Naive thymus-derived CD4-positive, alpha-beta T cell (primary cell): ENCODE measurements at regions not wholly inside any gene's neighbourhood (a gene's known extent, or its start where the extent isn't known, plus 50 kb on each side); places are given as distances from the start of the nearest gene placed in this dataset.
"Not testable (repeated sequence)": the region's sequence is repeated elsewhere in the genome, so short reads cannot be mapped to it uniquely, and the experiment has no call there.

ENCODE experiments used
- ATAC-seq: fragments of 150-1000 bp; cut with Tn5 transposase; 2 replicates; pipeline ENCODE4 v1.10.0; 2021; ENCODE audit warnings: mild to moderate bottlenecking, moderate library complexity
- CTCF ChIA-PET: fragments of 350-600 bp; sonication (Branson Sonifier 250); formaldehyde crosslinking; loops from one replicate; lab custom pipeline; 2021; ENCODE audit warnings: antibody characterized with exemption; lab: Charles Lee
- POLR2A ChIA-PET: fragments of 350-600 bp; sonication (Branson Sonifier 250); formaldehyde crosslinking; loops from one replicate; lab custom pipeline; 2021; ENCODE audit warnings: antibody characterized with exemption, inconsistent platforms; lab: Charles Lee
- DNase-seq, 9 donors: peaks; one replicate each; pipeline versions ENCODE4 v3.0.0 to v3.0.0-alpha.2; 2020 to 2022; ENCODE audit warnings: mixed read lengths in 1 of 9
- H3K27ac ChIP-seq: one replicate; pipeline ENCODE4 v1.7.0; 2013; ENCODE audit warnings: mild to moderate bottlenecking, low read depth, low read length, moderate library complexity
- H3K27me3 ChIP-seq, 2 donors: one replicate each; pipeline ENCODE4 v1.7.0; 2013; ENCODE audit warnings: low read length in 2 of 2, mild to moderate bottlenecking in 2 of 2, moderate library complexity in 2 of 2; ENCODE audit not compliant: control insufficient read depth in 2 of 2, insufficient read depth in 2 of 2
- H3K36me3 ChIP-seq, 3 experiments: 1 replicate in 2 of 3; 2 replicates in 1 of 3; pipeline ENCODE4 v1.7.0; 2013; ENCODE audit warnings: low read length in 3 of 3, mild to moderate bottlenecking in 3 of 3, moderate library complexity in 1 of 3; ENCODE audit not compliant: insufficient read depth in 3 of 3, control insufficient read depth in 2 of 3
- H3K4me1 ChIP-seq, 2 donors: one replicate each; pipeline ENCODE4 v1.7.0; 2013; ENCODE audit warnings: low read length in 2 of 2, mild to moderate bottlenecking in 2 of 2, moderate library complexity in 1 of 2; ENCODE audit not compliant: control insufficient read depth in 2 of 2, insufficient read depth in 2 of 2
- H3K4me3 ChIP-seq: 2 replicates; pipeline ENCODE4 v1.7.0; 2013; ENCODE audit warnings: mild to moderate bottlenecking, low read length
- H3K9me3 ChIP-seq, 3 experiments: 1 replicate in 2 of 3; 2 replicates in 1 of 3; pipeline ENCODE4 v1.7.0; 2013; ENCODE audit warnings: low read length in 3 of 3; ENCODE audit not compliant: control insufficient read depth in 2 of 3
- H3K27ac Mint-ChIP-seq, 9 donors: one replicate each; pipeline ENCODE4 v1.8.0; 2020 to 2022; ENCODE audit warnings: mixed read lengths in 9 of 9, mild to moderate bottlenecking in 8 of 9, moderate library complexity in 5 of 9, inconsistent platforms in 2 of 9
- H3K27me3 Mint-ChIP-seq, 5 donors: one replicate each; pipeline ENCODE4 v1.8.0; 2021 to 2022; ENCODE audit warnings: mixed read lengths in 5 of 5, mild to moderate bottlenecking in 1 of 5
- H3K36me3 Mint-ChIP-seq, 5 donors: one replicate each; pipeline ENCODE4 v1.8.0; 2020 to 2022; ENCODE audit warnings: mixed read lengths in 5 of 5, mild to moderate bottlenecking in 3 of 5, inconsistent platforms in 1 of 5
- H3K4me1 Mint-ChIP-seq, 7 donors: one replicate each; pipeline ENCODE4 v1.8.0; 2020 to 2022; ENCODE audit warnings: mixed read lengths in 7 of 7, mild to moderate bottlenecking in 3 of 7, inconsistent platforms in 1 of 7
- H3K4me3 Mint-ChIP-seq, 10 donors: one replicate each; pipeline ENCODE4 v1.8.0; 2020 to 2022; ENCODE audit warnings: mild to moderate bottlenecking in 10 of 10, mixed read lengths in 10 of 10, moderate library complexity in 6 of 10, inconsistent platforms in 2 of 10
- H3K9me3 Mint-ChIP-seq, 11 donors: one replicate each; pipeline ENCODE4 v1.8.0; 2020 to 2022; ENCODE audit warnings: mixed read lengths in 11 of 11, mild to moderate bottlenecking in 4 of 11, inconsistent platforms in 1 of 11, moderate library complexity in 1 of 11
- intact Hi-C, 2 donors: fragments of 100-400 bp; cut with micrococcal nuclease; formaldehyde crosslinking; loops; one replicate each; pipeline ENCODE4 v1.15.1; 2023

GRCh38 chr15:95059346-95059905 is 828.1 kb downstream of the MCTP2 start:
- Mint-ChIP-seq H3K36me3 (peaks cover 0 to 4% (median 0%) of the 10 kb centered on the region in 5 donors), H3K4me3 (no peak overlapping the region), H3K4me1 (no peaks in the 10 kb centered on the region), H3K9me3 (peaks cover 0 to 35% (median 11%) of the 10 kb centered on the region in 11 donors), H3K27me3 (peaks cover 0 to 20% (median 10%) of the 10 kb centered on the region in 5 donors), H3K27ac (no peak overlapping the region)
- Histone ChIP-seq H3K27me3 (no peaks in the 10 kb centered on the region), H3K4me1 (no peaks in the 10 kb centered on the region), H3K4me3 (no peak overlapping the region), H3K36me3 (no peaks in the 10 kb centered on the region), H3K9me3 (no peaks in the 10 kb centered on the region), H3K27ac (no peak overlapping the region)
- ATAC-seq (no peak), DNase-seq (no peak)
- intact Hi-C loops = no loop called here
- CTCF ChIA-PET = no interaction called here
- POLR2A ChIA-PET = no interaction called here

- Histone ChIP-seq H3K36me3 (no peaks in the 10 kb centered on the region), H3K4me3 (no peak overlapping the region), H3K9me3 (no peaks in the 10 kb centered on the region), H3K4me1 (no peaks in the 10 kb centered on the region), H3K27ac (no peak overlapping the region), H3K27me3 (no peaks in the 10 kb centered on the region)
- ChIA-PET CTCF (no interaction called here), POLR2A (no interaction called here)
- H3K4me3 Mint-ChIP-seq = no peak overlapping the region
- intact Hi-C loops = no loop called here
- ATAC-seq = no peak
- H3K9me3 Mint-ChIP-seq = peaks cover 0 to 13% (median 5%) of the 10 kb centered on the region in 11 donors
- H3K36me3 Mint-ChIP-seq = no peaks in the 10 kb centered on the region
- peaks cover 0 to 6% (median 0%) of the 10 kb centered on the region in 5 donors for H3K27me3 Mint-ChIP-seq
- no peaks in the 10 kb centered on the region for H3K4me1 Mint-ChIP-seq
- H3K27ac Mint-ChIP-seq = no peak overlapping the region
- no peak for DNase-seq
These were observed 837.5 kb downstream of the MCTP2 start for GRCh38 chr15:95068701-95069521.

GRCh38 chr15:95075792-95076677 is 844.7 kb downstream of the MCTP2 start:
- no peaks in the 10 kb centered on the region for H3K36me3 Mint-ChIP-seq
- Histone ChIP-seq H3K4me3 (no peak overlapping the region), H3K9me3 (no peaks in the 10 kb centered on the region), H3K27ac (no peak overlapping the region), H3K36me3 (no peaks in the 10 kb centered on the region), H3K4me1 (no peaks in the 10 kb centered on the region), H3K27me3 (no peaks in the 10 kb centered on the region)
- no peak overlapping the region for H3K27ac Mint-ChIP-seq
- no peak overlapping the region for H3K4me3 Mint-ChIP-seq
- peaks cover 0 to 6% (median 0%) of the 10 kb centered on the region in 5 donors for H3K27me3 Mint-ChIP-seq
- ATAC-seq = no peak
- H3K9me3 Mint-ChIP-seq = peaks cover 0 to 5% (median 2%) of the 10 kb centered on the region in 11 donors
- no peaks in the 10 kb centered on the region for H3K4me1 Mint-ChIP-seq
- POLR2A ChIA-PET = no interaction called here
- DNase-seq = no peak
- CTCF ChIA-PET = no interaction called here
- intact Hi-C loops = no loop called here

- no peaks in the 10 kb centered on the region for H3K27me3 ChIP-seq
- no peaks in the 10 kb centered on the region for H3K36me3 Mint-ChIP-seq
- ATAC-seq (no peak), DNase-seq (no peak)
- no peak overlapping the region for H3K27ac ChIP-seq
- no peaks in the 10 kb centered on the region for H3K36me3 ChIP-seq
- no peak overlapping the region for H3K4me3 Mint-ChIP-seq
- H3K4me1 ChIP-seq = no peaks in the 10 kb centered on the region
- ChIA-PET CTCF (no interaction called here), POLR2A (no interaction called here)
- intact Hi-C loops = no loop called here
- peaks cover 0 to 6% (median 0%) of the 10 kb centered on the region in 5 donors for H3K27me3 Mint-ChIP-seq
- no peak overlapping the region for H3K4me3 ChIP-seq
- peaks cover 0 to 5% (median 2%) of the 10 kb centered on the region in 11 donors for H3K9me3 Mint-ChIP-seq
- H3K9me3 ChIP-seq = no peaks in the 10 kb centered on the region
- H3K4me1 Mint-ChIP-seq = no peaks in the 10 kb centered on the region
- no peak overlapping the region for H3K27ac Mint-ChIP-seq
These were observed 845.3 kb downstream of the MCTP2 start for GRCh38 chr15:95076678-95076990.

GRCh38 chr15:95078003-95078402 is 846.6 kb downstream of the MCTP2 start:
- Mint-ChIP-seq H3K36me3 (no peaks in the 10 kb centered on the region), H3K27me3 (no peaks in the 10 kb centered on the region), H3K27ac (no peak overlapping the region), H3K9me3 (peaks cover 0 to 5% (median 1%) of the 10 kb centered on the region in 11 donors), H3K4me1 (no peaks in the 10 kb centered on the region), H3K4me3 (no peak overlapping the region)
- intact Hi-C loops = no loop called here
- POLR2A ChIA-PET = no interaction called here
- CTCF ChIA-PET = no interaction called here
- H3K27me3 ChIP-seq = no peaks in the 10 kb centered on the region
- H3K27ac ChIP-seq = no peak overlapping the region
- ATAC-seq (no peak), DNase-seq (no peak)
- no peaks in the 10 kb centered on the region for H3K4me1 ChIP-seq
- H3K36me3 ChIP-seq = no peaks in the 10 kb centered on the region
- no peak overlapping the region for H3K4me3 ChIP-seq
- no peaks in the 10 kb centered on the region for H3K9me3 ChIP-seq

- DNase-seq, H3K4me1 Mint-ChIP-seq, intact Hi-C loops, H3K36me3 Mint-ChIP-seq, H3K36me3 ChIP-seq, H3K27me3 ChIP-seq, ATAC-seq, CTCF ChIA-PET, H3K27me3 Mint-ChIP-seq, H3K4me1 ChIP-seq, H3K4me3 Mint-ChIP-seq, H3K9me3 Mint-ChIP-seq, H3K9me3 ChIP-seq, H3K27ac Mint-ChIP-seq, H3K27ac ChIP-seq, H3K4me3 ChIP-seq, POLR2A ChIA-PET: not testable (repeated sequence)
These were observed 848.9 kb downstream of the MCTP2 start for GRCh38 chr15:95080228-95080627.
